ENCODE measurements at regions not wholly inside any gene's neighbourhood (a gene's known extent, or its start where the extent isn't known, plus 50 kb on each side); places are given as distances from the start of the nearest gene placed in this dataset.
"Not testable (repeated sequence)": the region's sequence is repeated elsewhere in the genome, so short reads cannot be mapped to it uniquely, and the experiment has no call there.

DNA sequence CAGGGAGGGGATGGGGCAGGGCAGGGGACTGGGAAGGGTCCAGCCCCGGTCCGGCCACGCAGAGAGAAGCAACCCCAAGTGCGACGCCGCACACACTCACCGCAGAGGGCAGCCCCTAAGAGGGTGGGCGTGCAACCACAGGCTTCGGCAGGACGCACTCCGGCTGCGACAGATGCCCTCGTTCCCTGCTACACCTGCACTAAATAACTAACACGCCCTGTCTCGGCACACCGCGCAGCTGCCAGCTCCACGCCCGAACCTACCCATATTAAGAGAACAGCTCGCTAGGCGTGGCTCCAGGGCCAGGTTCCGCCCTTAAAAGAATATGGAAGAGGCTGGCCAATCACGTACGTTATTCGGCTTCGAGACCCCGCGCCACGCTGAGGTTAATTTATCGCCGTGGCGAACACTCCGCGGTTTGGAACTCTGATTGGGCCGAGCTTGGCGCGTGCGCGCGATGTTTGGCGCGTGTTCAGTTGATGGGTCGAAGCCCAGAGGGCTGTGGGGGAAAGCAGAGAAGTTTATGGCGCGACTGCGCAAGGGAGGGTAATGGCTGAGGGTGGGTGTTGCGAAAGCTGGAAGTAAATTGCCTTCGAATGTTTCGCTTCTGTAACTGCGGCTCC is 91.1 kb downstream of the OR13A1 start:
- DNase-seq (ENCODE audit: low spot score) = no peak
- CTCF ChIA-PET = interaction anchor here (0.6 kb wide), 2 partner anchors 26 to 68 kb away, joined by 3 to 4 read pairs; no protein-coding TSS in a partner anchor
- TF ChIP-seq, protein P1, sequence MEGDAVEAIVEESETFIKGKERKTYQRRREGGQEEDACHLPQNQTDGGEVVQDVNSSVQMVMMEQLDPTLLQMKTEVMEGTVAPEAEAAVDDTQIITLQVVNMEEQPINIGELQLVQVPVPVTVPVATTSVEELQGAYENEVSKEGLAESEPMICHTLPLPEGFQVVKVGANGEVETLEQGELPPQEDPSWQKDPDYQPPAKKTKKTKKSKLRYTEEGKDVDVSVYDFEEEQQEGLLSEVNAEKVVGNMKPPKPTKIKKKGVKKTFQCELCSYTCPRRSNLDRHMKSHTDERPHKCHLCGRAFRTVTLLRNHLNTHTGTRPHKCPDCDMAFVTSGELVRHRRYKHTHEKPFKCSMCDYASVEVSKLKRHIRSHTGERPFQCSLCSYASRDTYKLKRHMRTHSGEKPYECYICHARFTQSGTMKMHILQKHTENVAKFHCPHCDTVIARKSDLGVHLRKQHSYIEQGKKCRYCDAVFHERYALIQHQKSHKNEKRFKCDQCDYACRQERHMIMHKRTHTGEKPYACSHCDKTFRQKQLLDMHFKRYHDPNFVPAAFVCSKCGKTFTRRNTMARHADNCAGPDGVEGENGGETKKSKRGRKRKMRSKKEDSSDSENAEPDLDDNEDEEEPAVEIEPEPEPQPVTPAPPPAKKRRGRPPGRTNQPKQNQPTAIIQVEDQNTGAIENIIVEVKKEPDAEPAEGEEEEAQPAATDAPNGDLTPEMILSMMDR (conservative IDR thresholded peaks at IDR 0.05; ENCODE audit: low read depth) = no peak
- POLR2A ChIA-PET (ENCODE audit: low non-redundant PET) = no interaction called here
- H3K27ac ChIP-seq = no peak overlapping the region

DNA sequence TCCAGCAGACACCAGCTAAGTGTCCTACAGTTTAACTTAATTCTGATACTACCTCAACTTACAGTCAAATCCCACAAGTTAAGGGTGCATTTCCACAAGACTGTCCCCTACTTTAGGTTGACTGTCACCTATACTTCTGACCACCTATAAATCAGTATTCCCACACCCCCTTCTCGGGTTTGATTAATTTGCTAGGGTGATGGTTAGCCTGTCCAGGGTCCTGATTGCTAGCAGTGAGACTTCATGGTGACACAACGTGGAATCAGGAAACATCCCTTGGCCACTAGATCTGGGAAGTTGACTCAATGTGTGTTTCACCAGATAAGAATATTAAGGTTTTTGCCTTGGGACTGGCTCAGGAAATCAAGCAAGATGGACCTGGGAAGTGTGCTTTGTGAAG is 88.4 kb downstream of the OR13A1 start:
- no peak overlapping the region for H3K27ac ChIP-seq
- TF ChIP-seq, protein P1 (conservative IDR thresholded peaks at IDR 0.05; ENCODE audit: low read depth) = no peak
- no peak for DNase-seq (ENCODE audit: low spot score)
- ChIA-PET POLR2A (ENCODE audit: low non-redundant PET) (no interaction called here), CTCF (interaction anchor here (0.6 kb wide), 1 partner anchor 16 kb away, joined by 3 read pairs; no protein-coding TSS in a partner anchor)

DNA sequence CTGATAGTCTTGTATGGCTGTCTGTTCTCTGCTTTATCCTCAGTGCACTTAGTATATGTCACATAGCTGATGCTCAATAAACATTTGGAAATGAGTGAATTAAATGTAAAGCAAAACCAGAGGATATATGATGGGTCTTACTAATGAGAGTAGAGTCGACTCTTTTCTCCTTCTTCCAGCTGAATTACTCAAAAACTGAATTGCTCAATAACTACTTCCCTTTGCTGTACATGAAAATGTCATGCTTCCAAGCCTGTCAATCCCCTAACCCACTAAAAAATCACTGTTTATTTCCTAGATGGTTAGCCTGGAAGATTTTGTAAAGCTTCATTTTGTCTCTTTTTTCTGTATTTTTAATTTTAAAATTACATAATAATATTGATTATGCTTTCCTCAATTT is 88.0 kb downstream of the OR13A1 start:
- no peak for DNase-seq (ENCODE audit: low spot score)

DNA sequence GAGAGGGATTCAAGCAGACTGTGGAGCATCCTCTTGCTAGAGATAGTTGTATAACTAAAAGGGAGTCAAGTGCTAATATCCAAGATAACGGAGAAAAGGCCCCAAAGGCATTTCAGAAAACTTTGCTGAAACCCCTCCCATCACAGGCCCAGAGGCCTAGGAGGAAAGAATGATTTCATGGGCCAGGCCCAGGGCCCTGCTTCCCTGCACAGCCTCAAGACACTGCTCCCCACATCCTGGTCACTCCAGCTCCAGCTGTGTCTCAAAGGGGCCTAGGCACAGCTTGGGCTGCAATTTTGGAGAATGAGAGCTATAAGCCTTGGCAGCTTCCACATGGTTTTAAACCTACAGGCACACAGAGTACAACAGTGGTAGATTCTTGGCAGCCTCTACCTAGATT is 85.6 kb downstream of the OR13A1 start:
- no peak overlapping the region for H3K27ac ChIP-seq
- CTCF ChIA-PET = no interaction called here
- POLR2A ChIA-PET (ENCODE audit: low non-redundant PET) = no interaction called here
- TF ChIP-seq, protein P1 (conservative IDR thresholded peaks at IDR 0.05; ENCODE audit: low read depth) = no peak
- DNase-seq (ENCODE audit: low spot score) = no peak

More for the DNA sequence above, 88.0 kb downstream of the OR13A1 start:
- ChIA-PET POLR2A (ENCODE audit: low non-redundant PET) (no interaction called here), CTCF (interaction anchor here (0.6 kb wide), 1 partner anchor 16 kb away, joined by 3 read pairs; no protein-coding TSS in a partner anchor)
- no peak overlapping the region for H3K27ac ChIP-seq
- TF ChIP-seq, protein P1 (conservative IDR thresholded peaks at IDR 0.05; ENCODE audit: low read depth) = no peak

DNA sequence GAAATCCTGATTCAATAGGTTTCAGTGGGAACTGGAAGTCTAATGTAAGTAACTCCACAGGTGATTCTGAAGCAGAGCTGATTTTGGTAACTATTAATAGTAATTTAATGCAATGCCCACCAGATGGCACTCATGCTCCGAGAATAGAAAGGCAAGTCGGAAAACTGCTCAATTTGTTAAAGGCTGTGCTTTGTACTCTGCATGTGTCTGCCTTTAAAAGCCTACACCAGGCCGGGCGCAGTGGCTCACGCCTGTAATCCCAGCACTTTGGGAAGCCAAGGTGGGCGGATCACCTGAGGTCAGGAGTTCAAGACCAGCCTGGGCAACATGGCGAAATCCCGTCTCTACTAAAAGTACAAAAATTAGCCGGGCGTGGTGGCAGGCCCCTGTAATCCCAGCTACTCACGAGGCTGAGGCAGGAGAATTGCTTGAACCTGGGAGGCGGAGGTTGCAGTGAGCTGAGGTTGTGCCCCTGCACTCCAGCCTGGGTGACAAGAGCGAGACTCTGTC is 80.1 kb downstream of the OR13A1 start:
- POLR2A ChIA-PET (ENCODE audit: low non-redundant PET); H3K27ac ChIP-seq: not testable (repeated sequence)
- TF ChIP-seq, protein P1 (conservative IDR thresholded peaks at IDR 0.05; ENCODE audit: low read depth) = peak; percentile 50
- peak; percentile 34 for DNase-seq (ENCODE audit: low spot score)
- CTCF ChIA-PET = interaction anchor here (0.5 to 0.9 kb wide), 10 partner anchors 8 to 474 kb away, joined by 3 to 4 read pairs (median 3); no protein-coding TSS in a partner anchor

DNA sequence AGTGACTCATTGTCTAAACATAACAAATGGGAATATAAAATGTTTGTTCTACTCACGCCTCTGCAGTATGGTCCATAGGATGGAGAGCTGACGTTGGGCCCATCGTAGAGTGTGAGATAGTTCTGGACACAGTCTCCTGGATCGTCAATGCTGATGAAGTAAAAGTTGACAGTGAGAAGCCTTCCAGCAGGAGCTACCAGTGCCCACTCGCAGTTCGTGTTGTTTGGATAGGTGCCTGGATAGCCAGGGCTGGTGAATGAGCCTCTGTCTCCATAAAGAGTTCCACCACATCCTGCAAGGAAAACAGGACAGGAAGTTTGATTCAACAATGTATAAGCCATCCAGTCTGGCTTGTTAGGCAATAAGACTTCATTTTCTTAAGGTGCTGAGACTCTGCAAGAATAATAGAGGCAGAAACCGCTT is 79.6 kb downstream of the OR13A1 start:
- CTCF ChIA-PET = interaction anchor here (0.5 to 0.7 kb wide), 2 partner anchors 52 to 370 kb away, joined by 3 to 4 read pairs; no protein-coding TSS in a partner anchor
- no peak overlapping the region for H3K27ac ChIP-seq

More for the DNA sequence above, 79.6 kb downstream of the OR13A1 start:
- POLR2A ChIA-PET (ENCODE audit: low non-redundant PET) = no interaction called here
- TF ChIP-seq, protein P1 (conservative IDR thresholded peaks at IDR 0.05; ENCODE audit: low read depth) = no peak
- no peak for DNase-seq (ENCODE audit: low spot score)
